Choroid plexus epithelial cell (primary cell): ENCODE measurements at regions not wholly inside any gene's neighbourhood (a gene's known extent, or its start where the extent isn't known, plus 50 kb on each side); places are given as distances from the start of the nearest gene placed in this dataset.

ENCODE experiments used
- DNase-seq: peaks from one replicate; pipeline ENCODE4 v3.0.0-alpha.2; 2010; ENCODE audit warnings: low read depth
- H3K4me3 ChIP-seq: 2 replicates; pipeline ENCODE4 v1.5.1; 2011; ENCODE audit warnings: low read depth, mild to moderate bottlenecking, control low read depth, low read length, moderate library complexity
- CTCF ChIP-seq: conservative IDR thresholded peaks from 2 replicates; pipeline ENCODE4 v1.5.1; 2011; ENCODE audit warnings: low read depth, mild to moderate bottlenecking, control low read depth, inconsistent platforms, low read length, moderate library complexity

DNA sequence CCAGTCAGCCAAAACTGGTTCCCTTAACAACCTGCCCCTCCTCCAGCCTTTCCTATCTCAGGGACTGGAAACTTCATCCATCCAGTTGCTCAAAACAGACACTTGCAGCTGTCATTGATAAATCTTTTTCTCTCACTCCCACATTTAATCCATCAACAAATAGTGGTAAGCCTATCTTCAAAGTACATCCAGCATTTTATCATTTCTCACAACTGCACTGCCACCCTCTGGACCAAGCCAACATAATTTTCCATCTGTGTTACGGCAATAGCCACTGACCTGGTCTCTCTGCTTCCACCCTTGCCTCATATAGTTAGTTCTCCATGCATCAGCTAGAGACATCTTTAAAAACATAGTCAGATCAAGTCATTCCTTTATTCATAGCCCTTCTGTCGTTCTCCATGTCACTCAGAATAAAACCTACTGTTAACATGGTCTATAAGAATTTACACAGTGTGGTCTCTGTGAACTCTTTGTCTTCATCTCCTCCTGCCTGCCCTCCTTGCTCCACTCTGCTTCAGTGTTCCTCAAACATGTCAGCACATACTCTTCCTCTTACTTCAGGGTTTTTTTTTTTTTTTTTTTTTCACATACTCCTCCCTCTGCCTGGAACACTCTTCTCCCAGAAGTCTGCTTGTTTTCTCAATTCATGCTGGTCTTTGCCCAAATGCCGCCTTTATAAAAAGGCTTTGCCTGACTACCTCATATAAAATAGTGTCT, 102.5 kb upstream of the COL6A5 start:
- peak; percentile 52 for DNase-seq
- TF ChIP-seq CTCF, result peak; percentile 49
- no peak overlapping the region for H3K4me3 ChIP-seq

- no peak overlapping the region for H3K4me3 ChIP-seq
- TF ChIP-seq CTCF, result no peak
- DNase-seq, result no peak
Measured at GRCh38 chr3:130243808-130244207, 101.7 kb upstream of the COL6A5 start.

DNA sequence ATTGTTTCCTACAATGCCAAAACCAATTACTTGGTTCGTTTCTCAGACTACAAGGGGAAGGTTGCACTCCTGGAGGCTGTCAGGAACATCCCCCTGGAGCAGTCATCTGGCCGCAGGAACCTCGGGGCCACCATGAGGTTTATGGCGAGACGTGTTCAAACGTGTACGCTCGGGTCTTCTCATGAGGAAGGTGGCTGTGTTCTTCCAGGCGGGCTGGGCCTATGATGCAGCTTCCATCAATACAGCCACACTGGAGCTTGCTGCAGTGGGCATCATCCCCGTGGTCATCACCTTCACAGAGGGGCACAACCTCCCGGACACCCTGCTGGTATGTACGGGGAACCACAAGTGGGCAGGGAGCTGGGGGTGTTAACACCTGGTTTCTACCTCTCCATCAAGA, 94.5 kb upstream of the COL6A5 start:
- TF ChIP-seq CTCF, result no peak
- no peak overlapping the region for H3K4me3 ChIP-seq

DNA sequence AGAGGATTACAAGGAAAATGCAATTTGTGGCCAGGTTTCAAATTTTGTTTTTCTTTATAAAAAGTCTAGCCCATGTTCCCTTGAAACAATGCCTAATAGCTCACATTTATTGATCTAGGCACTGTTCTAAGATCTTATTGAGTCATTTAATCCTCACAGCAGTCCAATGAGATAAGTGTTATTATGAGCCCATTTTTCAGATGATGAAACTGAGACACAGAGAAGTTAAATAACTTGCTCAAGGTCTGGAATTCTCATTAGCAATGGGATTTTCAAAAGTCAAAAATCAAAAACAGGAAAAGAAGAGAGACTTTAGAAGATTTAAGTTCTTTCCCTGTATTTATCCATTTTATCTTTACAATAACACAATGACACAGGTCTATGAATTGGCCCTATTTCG, 90.0 kb upstream of the COL6A5 start:
- TF ChIP-seq CTCF, result no peak
- DNase-seq, result no peak
- no peak overlapping the region for H3K4me3 ChIP-seq

More for the DNA sequence above, 94.5 kb upstream of the COL6A5 start:
- DNase-seq, result no peak

DNA sequence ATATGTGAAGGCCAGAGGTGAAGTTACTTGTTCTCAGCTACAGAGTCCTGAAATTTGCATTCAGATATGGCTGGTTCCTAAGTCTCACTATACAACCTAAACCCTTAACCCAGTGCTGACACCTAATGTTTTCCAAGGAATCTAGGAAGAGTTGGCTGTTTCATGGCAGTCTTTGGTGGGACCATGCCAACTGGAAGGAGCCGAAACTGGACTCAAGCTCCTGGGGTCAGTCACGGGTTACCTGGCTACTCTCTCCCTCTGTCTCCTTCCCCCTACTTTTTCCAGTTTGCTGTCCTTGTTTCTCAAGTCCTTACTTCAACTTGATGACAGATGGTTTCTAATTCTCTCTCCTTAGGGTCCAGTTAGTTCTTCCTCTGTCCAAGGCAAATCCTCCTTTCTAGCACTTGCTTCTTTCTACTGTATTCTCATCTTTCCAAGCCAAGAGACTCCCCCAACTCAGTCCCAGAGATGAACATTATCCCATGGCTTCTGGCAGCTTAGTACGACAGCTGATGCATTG, 88.6 kb upstream of the COL6A5 start:
- no peak for TF ChIP-seq CTCF
- DNase-seq, result no peak

DNA sequence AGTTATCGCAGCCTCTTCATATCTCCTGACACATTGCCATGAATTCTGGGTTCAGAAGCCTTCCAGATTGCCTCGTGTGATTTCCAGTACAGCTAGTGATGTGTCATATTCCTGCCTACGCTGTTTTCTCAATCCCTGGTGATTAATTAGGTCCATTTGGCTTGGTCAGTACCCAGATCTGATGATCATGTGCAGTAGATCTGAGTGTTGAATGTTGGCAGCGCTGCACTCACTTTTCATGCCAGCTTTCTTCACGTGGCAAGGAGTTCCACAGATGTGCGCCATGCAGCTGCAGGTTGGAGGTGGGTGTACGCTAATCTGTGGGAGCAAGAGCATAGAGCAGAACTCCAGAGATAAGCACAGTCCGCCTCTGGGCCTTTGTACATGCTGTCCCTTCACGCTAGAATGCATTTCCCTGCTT, 86.9 kb upstream of the COL6A5 start:
- TF ChIP-seq CTCF, result no peak
- H3K4me3 ChIP-seq, result no peak overlapping the region
- peak; percentile 28 for DNase-seq

More for the DNA sequence above, 88.6 kb upstream of the COL6A5 start:
- H3K4me3 ChIP-seq, result no peak overlapping the region
